GDM1 (cell line): ENCODE measurements at regions not wholly inside any gene's neighbourhood (a gene's known extent, or its start where the extent isn't known, plus 50 kb on each side); places are given as distances from the start of the nearest gene placed in this dataset.

Experiments
- DNase-seq: peaks from one replicate; lab custom pipeline; 2025; lab: John Stamatoyannopoulos, UW

DNA sequence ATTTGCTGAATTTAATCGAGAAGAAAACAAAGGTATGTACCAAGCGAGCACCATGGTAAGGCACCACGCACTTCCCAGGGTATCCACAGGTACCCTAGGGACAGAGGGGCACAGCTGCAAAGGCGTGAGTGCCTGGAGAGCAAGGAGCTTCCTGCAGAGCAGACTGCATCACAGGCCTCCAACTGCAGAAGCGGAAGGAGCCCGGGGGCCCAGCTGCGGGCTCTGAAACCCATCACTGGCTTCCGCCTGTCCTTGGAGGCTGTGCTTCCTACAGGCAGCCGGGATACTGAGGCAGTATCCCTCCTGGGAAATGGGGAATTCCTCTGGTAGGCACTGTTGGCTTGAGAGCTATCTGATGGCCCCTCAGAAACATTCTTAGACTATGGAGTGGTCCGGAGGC is 217.4 kb upstream of the GMDS start:
- no peak for DNase-seq

GRCh38 chr6:2460216-2460745 is 214.9 kb upstream of the GMDS start:
- no peak for DNase-seq

DNA sequence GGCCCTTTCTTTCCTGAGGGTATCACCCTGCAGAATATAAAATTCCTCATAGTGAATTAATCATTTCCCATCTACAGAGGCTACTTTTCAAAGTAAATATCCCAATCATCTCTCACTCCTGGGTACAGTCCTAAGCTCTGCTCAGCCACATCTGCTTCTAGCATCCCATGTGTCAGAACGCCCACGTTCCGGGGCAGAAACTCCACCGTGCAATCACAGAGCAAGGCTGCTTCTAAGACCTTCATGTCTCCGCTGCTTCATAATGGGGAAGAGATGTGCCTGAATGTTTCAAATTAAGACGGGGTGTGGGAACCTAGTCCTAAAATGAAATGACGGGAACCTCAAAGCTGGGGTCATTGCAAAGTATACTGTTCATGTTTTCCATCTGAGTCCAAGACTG is 208.8 kb upstream of the GMDS start:
- DNase-seq, result no peak

DNA sequence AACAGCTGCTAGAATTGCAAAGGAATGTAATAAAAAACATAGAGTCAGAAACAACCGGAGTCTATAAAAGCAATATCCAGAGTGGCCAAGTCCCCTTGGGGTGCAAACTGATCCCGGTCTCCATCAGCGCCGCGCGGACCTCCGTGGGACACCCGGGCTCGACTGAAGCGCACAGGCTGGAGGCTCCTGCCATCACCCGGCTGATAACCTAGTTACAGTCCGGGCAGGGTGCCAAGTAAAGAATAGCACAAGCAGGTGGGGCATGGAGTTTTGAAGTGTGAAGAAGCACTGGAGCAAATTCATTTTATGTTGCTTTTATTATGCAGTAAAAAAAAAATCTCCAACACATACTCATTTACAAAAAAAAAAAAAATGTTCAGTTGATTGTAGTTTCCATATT is 205.1 kb upstream of the GMDS start:
- no peak for DNase-seq

- no peak for DNase-seq
Observed at GRCh38 chr6:2449572-2449940, 204.2 kb upstream of the GMDS start.

DNA sequence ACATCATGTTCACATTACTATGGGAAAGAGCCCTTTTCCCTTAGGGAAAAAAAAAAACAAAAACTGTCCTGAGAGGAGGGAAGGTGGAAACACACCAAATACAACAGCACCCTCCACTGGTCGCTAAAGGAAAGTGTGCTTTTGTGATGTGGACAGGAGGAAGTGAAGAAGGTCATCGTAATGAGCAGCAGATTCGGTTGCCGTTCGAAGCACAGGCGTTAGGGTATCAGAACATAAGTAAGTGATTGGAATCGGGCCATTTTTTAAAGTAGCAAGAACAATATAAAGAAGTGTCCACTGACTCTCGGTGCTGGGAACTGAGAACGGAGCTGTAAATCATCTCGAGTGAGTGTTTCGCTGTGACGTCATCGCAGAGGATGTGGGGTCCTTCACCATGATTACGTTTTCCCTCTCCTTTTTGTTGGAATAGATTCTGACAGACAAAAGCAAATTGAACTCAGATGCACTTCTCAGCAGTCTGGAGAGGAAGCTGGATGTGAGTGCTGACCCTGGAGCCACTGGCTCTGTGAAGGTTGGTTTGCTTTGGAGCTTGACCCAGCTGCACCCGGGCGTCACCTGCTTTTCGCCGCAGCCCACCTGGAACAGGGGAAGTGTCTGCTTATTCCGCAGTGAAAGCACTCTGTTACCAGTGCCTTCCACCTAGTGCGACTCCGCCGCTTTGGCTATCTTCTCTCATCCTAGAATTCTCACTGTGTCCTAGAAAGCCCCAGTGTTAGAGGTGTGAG is 203.6 kb upstream of the GMDS start:
- DNase-seq, result peak; percentile 16

- DNase-seq, result no peak
Observed at GRCh38 chr6:2447931-2448330, 202.5 kb upstream of the GMDS start.

DNA sequence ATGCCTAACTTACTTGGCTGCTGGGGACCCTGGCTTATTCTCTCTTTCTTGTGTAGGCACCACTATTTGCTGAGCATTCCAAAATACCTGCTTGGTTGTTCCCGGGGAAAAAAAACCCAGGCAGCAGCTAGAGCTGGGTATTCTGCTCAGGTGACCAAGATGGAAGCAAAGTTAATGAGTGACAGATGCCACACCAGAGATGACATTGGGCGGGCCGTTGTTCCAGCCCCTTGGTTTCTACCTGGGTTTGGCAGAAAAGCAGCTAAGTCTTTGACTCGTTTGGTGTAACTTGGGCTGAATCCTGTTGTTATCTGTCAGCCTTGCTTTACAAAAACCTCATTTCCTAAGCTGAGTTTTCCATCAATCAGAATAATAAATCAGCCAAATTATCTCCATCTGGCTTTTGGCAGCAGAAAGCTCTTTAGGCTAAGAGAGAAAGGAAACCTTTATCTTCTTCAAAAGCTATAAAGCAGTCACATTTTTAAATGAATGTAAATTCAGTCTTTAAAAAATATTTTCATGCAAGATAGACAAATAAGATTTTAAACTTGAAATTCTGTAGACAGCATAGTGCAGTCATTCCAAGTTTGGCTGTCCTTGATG is 202.0 kb upstream of the GMDS start:
- DNase-seq, result no peak

DNA sequence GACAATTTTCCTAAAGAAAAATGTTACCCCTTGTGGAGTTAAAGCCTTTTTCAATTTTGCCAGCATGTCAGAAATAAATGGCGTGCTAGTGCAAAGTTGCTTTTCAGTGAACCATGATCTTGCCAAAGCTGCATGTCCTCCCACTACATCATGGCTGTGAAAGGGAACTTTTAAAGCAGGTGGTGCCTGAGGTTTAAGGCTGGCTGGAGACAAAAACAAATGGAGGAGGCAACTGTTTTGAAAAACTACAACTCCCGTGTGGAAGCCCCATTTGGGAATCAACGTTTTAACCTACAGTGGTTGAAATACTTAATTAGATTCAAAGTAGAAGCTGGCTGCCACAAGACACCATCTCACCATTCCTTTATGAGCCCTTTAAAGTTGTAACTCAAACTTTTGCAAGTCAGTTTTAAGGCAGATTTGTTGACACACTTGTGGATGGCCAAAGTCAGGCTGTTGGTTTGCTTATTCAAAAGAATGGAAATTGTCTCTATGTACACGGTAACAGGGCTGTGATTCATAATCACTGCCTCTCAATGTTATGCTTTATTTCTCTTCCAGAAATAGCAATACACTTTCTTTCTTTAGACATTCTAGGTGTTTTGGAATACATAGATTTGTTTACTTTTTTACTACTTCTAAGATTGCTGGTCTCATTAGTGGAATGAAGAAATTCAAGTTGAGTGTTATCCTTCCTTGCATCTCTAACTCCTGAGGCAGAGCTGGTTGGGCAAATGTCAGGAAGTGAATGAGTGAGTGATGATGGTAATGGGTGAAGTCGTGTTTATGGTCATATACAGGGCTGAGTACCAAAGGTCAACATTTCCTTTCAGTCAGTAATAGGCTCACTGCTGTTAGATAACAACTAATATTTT is 196.4 kb upstream of the GMDS start:
- DNase-seq, result no peak

GRCh38 chr6:2440516-2440915 is 195.1 kb upstream of the GMDS start:
- DNase-seq, result no peak

GRCh38 chr6:2439632-2440031 is 194.2 kb upstream of the GMDS start:
- no peak for DNase-seq

- no peak for DNase-seq
Observed at GRCh38 chr6:2439082-2439481, 193.7 kb upstream of the GMDS start.

GRCh38 chr6:2436410-2437154 is 191.2 kb upstream of the GMDS start:
- no peak for DNase-seq

GRCh38 chr6:2435323-2435722 is 189.9 kb upstream of the GMDS start:
- no peak for DNase-seq

DNA sequence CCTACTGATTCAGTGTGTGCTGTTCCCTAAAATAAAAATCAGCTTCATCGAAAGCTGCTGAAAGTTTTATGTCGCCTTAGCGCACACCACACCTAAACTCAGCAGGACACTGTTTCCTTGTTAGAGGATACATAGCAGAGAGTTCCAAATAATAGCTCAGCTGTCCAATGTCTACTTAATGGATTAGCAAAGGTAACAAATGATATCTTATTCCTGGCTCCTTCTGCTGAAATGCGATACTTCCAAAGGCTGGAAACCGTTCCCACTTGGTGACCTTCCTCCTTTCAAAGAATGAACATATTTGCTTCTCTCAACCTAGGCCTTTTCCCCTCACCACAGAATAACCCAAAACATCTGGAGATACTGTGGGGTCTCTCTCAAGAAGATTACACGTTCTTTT is 189.5 kb upstream of the GMDS start:
- DNase-seq, result no peak

GRCh38 chr6:2434116-2434515 is 188.7 kb upstream of the GMDS start:
- DNase-seq, result no peak

- DNase-seq, result no peak
Observed at GRCh38 chr6:2433711-2434110, 188.3 kb upstream of the GMDS start.

GRCh38 chr6:2433266-2433665 is 187.9 kb upstream of the GMDS start:
- DNase-seq, result no peak

DNA sequence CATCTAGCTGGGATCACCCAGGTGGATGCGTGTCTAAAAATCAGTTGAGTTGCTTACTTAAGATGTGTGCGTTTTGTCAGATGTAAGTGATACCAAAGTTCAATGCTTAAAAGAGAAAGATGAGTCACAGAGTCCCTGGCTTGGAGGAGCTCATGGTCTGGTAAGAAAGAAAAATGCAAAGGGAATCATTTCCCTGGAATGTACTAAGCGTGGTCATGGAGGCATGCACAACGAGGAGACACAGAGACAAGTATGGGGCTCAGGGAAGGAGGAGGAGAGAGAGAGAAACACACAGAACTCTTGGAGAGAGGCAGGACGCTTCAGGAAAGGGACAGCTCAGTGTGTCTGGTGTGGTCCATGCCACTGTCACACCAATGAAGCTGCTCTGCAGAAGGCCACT is 186.9 kb upstream of the GMDS start:
- DNase-seq, result no peak

- no peak for DNase-seq
Observed at GRCh38 chr6:2430612-2431011, 185.2 kb upstream of the GMDS start.

DNA sequence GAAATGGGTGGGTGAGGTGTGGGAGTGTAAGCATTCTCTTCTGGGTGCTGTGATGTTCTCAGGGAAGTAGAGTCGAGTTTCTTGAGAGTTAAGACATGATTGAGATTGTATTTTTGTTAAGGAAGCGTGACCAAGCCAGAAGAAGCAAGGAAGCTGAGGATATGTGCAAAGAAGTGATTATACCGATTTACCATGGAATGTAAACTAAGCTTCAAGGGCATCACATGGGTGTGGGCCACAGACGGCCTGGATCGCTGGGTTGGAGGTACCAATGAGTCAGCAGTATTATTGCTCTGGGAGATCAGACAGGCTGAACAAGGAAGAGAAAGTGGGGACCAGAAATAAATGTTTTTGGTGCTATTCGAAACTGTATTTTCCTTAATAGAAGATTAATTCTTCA is 184.1 kb upstream of the GMDS start:
- no peak for DNase-seq

DNA sequence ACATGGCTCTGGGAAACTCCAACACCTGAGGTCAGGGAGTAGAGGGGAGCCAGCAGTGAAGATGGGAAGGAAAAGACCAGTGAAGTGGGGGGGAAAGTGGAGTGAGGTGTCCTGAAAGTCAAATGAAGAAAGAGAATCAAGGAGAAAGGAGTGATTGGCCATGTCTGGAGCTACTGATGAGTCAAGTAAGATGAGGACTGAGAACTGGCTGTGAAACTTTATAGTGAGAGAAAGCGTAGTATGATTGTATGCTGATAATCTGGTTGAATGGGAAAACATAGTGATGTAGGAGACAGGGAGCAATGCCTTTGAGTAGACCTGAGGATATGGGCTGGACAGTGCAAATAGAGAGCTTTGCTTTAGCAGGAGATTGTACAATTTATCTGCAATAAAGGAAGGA is 183.6 kb upstream of the GMDS start:
- DNase-seq, result no peak
